Right ventricle myocardium superior (tissue), 1 donor: ENCODE measurements at regions not wholly inside any gene's neighbourhood (a gene's known extent, or its start where the extent isn't known, plus 50 kb on each side); places are given as distances from the start of the nearest gene placed in this dataset.

Experiments used
- ATAC-seq: fragments of 200-7000 bp; cut with Tn5 transposase; one replicate; pipeline ENCODE4 v1.9.1; 2020; ENCODE audit warnings: mild to moderate bottlenecking; ENCODE audit not compliant: poor library complexity
- DNase-seq: peaks from one replicate; pipeline ENCODE4 v3.0.0-alpha.2; 2020
- intact Hi-C: fragments of 100-400 bp; cut with DNase I; formaldehyde crosslinking; loops from one replicate; pipeline ENCODE4 v1.11.2; 2022
- donor health status: DM: no; HTN: yes; CAD: no; lungs with severe emphysema.

GRCh38 chr6:137651178-137651577 is 157.0 kb upstream of the OLIG3 start:
- DNase-seq (no peak), ATAC-seq (no peak)
- intact Hi-C loops: no loop called here

- no peak for DNase-seq
- ATAC-seq: no peak
- intact Hi-C loops: no loop called here
These were observed 157.6 kb upstream of the OLIG3 start for GRCh38 chr6:137651591-137652335.

- no peak for DNase-seq
- intact Hi-C loops: no loop called here
These were observed 158.9 kb upstream of the OLIG3 start for GRCh38 chr6:137652961-137653705.

DNA sequence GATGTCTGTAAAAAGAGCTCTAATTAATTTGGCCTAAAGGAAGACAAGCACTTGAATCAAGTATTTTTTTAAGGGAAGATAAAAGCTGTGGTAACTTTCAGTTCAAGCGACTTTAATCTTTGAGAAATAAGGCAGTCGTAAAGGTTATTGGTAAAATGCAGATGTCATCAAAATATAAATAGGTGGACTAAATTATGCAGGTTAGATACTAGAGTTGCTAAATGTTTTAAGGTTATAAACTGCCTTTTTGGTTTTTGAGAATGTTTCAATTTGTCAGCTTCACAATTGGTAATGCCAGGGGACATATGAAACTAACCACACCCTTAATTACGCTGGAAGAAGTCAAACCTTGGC is 159.5 kb upstream of the OLIG3 start:
- intact Hi-C loops: no loop called here
- no peak for ATAC-seq
- DNase-seq: no peak

More at GRCh38 chr6:137652961-137653705, 158.9 kb upstream of the OLIG3 start:
- ATAC-seq: no peak

GRCh38 chr6:137654365-137654981 is 160.3 kb upstream of the OLIG3 start:
- DNase-seq: no peak
- no peak for ATAC-seq

GRCh38 chr6:137655291-137655690 is 161.1 kb upstream of the OLIG3 start:
- intact Hi-C loops: no loop called here
- ATAC-seq: no peak
- no peak for DNase-seq

More at GRCh38 chr6:137654365-137654981, 160.3 kb upstream of the OLIG3 start:
- intact Hi-C loops: no loop called here

DNA sequence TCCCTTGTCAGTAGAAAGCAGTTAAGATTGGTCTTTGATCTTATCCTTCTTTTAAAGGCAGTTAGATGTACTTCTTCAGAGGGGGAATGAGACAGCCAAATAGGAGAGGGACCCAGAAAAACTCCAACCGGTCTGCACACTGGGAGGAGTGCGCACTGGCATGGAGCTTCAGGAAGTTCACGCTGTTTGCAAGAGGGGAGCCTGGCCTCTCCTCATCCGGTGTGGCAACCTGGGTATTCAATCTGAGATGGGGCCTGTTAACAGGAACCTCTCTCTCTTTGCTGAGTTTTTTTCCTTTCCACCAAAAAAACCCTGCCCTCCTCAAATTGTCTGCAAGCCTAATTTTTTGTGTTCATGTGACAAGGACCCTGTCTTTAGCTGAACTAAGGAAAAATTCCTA is 162.5 kb upstream of the OLIG3 start:
- intact Hi-C loops: no loop called here
- no peak for ATAC-seq
- DNase-seq: no peak

- intact Hi-C loops: no loop called here
- ATAC-seq (no peak), DNase-seq (no peak)
These were observed 163.2 kb upstream of the OLIG3 start for GRCh38 chr6:137657351-137657911.

DNA sequence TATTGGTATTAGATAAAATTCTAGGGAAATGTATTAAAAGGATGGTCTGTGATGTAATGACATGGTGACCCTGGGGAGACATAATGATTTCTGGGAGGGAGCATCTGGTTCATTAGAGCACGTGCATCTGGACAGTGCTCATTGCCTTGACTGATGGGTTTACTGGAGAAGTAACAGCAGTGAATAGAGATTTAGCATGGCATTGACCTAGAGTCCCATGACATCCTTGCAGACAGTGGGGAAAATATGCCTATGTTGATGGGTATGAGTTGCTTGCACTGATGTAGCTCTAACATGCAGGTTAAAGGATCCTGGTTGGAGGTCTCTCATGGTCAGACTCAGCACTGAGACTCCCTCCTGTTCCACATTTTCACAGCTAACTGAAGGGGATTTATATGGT is 164.1 kb upstream of the OLIG3 start:
- no peak for DNase-seq
- no peak for ATAC-seq
- intact Hi-C loops: no loop called here

DNA sequence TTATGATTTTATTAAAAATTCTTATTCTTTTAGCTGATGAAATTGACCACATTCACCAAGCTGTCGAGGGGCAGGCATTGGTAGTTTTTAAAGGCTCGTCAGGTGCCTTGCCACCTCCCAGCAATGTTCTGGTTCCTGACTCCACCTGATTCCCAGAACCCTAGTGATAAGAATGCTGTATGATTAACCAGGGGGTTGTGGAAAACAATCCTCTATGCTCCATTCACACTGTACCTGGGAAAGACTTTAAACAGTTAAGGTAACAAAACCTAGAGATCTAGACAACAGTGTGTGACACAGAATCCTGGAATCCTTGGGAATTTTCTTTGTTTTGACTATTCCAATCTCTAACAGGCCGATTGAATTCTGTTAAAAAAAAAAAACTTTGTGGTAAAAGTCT is 165.7 kb upstream of the OLIG3 start:
- no peak for ATAC-seq
- intact Hi-C loops: no loop called here

DNA sequence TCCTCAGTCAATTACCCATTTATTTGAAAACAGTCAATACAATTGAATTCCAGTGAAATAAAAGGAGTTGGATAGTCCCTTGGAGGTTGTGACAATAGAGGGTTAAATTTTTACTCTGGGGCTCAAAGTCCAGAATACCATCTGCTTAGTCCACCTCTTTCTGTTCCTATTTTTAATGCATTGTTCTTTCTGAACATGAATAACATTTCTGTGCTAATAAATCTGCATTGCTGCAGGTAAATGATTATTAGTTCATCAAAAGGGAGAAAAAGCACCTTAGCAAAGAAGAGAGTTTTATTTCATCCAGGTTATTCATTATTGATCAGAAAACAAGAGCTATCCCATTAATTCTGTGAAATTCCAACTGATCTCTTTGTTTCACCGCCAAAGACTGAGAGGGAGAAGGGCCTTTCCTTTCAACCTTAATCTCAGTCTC is 166.1 kb upstream of the OLIG3 start:
- intact Hi-C loops: no loop called here
- DNase-seq (no peak), ATAC-seq (no peak)

More for the DNA sequence above, 165.7 kb upstream of the OLIG3 start:
- DNase-seq: no peak

DNA sequence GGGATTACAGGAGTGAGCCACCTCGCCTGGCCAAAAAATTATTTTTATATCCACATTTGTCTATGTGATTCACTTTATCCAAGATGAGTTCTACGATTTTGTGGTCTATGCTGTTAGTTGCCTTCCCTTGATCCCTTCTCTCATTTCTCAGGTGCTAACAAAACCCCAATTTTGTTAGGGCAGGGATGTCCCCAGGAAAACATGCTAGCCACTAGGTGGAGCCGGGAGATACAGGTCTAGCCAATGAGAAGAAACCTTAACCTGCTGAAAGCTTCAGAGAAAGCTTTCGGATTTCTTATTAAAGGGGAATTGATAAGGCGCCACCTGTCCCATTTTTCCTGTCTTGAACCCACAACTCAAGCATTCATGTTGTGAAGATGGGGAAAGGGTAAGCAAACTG is 167.4 kb upstream of the OLIG3 start:
- ATAC-seq (peak; percentile 58), DNase-seq (no peak)
- intact Hi-C loops: no loop called here

DNA sequence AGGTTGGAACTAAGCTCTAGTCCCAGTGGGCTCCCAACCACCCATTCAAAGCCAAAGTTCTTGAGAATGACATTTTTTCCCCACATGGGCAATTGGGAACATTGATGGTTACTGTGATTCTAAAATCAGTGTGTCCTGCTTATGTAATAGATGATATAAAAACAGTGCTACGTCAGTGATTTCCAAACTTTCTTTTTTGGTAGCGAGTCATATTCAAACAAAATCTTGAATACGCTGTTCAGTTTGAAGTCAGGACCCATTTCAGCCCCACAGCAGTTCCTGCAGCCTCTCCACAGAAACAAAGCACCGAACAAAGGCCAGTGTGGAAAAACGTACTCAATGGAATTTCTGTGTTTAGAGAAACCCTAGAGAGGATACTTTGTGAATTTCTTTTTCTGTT is 170.0 kb upstream of the OLIG3 start:
- ATAC-seq (no peak), DNase-seq (no peak)
- intact Hi-C loops: no loop called here

GRCh38 chr6:137665342-137665934 is 171.2 kb upstream of the OLIG3 start:
- ATAC-seq (no peak), DNase-seq (no peak)
- intact Hi-C loops: no loop called here

- intact Hi-C loops: no loop called here
- ATAC-seq: no peak
- DNase-seq: no peak
These were observed 172.1 kb upstream of the OLIG3 start for GRCh38 chr6:137666202-137666774.

DNA sequence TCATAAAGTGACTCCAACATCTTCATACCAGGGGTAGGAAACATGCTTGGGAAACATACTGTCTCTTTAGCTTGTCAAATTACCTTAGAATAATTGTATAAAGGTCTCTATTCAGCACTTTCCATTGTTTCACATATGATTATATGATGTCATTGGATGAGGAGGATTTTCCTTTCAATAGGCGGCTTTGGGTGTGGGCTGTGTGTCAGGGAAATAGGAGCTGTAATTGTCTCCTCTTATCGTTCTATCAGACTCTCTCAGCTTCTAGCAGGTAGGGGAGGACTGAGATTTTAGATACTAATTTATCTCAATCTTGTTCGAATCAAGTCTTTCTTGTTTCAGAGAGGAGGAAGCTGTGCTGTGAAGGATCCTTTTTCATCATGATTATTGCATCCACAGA is 179.4 kb upstream of the OLIG3 start:
- intact Hi-C loops: no loop called here
- DNase-seq (no peak), ATAC-seq (no peak)

DNA sequence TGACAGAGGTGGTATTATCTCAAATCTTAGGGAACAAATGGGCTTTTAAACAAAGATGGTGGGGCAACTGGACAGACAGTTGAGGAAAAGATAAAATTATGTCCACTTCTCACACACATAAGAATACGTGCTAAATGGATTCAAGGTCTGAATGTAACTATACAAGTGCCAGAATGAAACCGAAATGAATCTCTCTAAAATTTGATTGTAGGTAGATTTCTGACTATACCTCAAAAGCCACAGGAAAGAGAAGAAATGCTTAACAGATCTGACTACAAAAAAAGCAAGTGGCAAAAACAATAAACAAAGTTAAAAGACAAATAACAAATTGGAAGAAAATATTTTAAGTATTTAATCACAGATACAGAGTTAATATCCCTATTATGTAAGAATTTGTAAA is 182.7 kb upstream of the OLIG3 start:
- no peak for ATAC-seq
- intact Hi-C loops: no loop called here
- no peak for DNase-seq

DNA sequence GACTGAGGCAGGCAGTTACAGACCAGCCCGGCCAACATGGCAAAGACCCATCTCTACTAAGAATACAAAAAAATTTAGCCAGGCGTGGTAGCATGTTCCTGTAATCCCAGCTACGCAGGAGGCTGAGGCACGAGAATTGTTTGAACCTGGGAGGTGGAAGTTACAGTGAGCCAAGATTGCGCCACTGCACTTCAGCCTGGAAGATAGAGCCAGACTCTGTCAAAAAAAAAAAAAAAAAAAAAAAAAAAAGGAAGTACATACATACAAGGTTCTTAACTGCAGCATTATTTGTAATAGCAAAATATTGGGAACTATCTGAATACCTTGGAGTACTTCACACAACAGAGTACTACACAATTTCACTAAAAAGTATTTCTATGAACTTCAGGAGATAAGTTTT is 183.5 kb upstream of the OLIG3 start:
- intact Hi-C loops: no loop called here
- ATAC-seq: no peak
- peak; percentile 54 for DNase-seq

- intact Hi-C loops: no loop called here
- DNase-seq (no peak), ATAC-seq (no peak)
These were observed 184.3 kb upstream of the OLIG3 start for GRCh38 chr6:137678451-137678850.
